A673 (cell line): ENCODE measurements at regions not wholly inside any gene's neighbourhood (a gene's known extent, or its start where the extent isn't known, plus 50 kb on each side); places are given as distances from the start of the nearest gene placed in this dataset.
"Not testable (repeated sequence)": the region's sequence is repeated elsewhere in the genome, so short reads cannot be mapped to it uniquely, and the experiment has no call there.

Experiments used
- CTCF ChIP-seq: fragments of 300-800, 200-600 bp; sonication (generic); conservative IDR thresholded peaks from 2 replicates; pipeline ENCODE4 v1.5.1; 2017; ENCODE audit warnings: low read depth, mild to moderate bottlenecking, antibody characterized with exemption, low read length, moderate library complexity, mixed read lengths
- EZH2 ChIP-seq: fragments of 200-600 bp; sonication (generic); IDR thresholded peaks from 2 replicates; pipeline ENCODE4 v1.6.1; 2017; ENCODE audit warnings: borderline replicate concordance, low read depth, mild to moderate bottlenecking, mixed read lengths, antibody characterized with exemption, low read length; ENCODE audit not compliant: poor library complexity, severe bottlenecking

GRCh38 chrX:147548023-147548422 is 363.7 kb upstream of the FMR1 start:
- TF ChIP-seq CTCF, EZH2: not testable (repeated sequence)
